ENCODE measurements at regions not wholly inside any gene's neighbourhood (a gene's known extent, or its start where the extent isn't known, plus 50 kb on each side); places are given as distances from the start of the nearest gene placed in this dataset.

- ATAC-seq (ENCODE audit: insufficient read depth, low read depth) (no peak), DNase-seq (no peak)
- H2AFZ ChIP-seq (ENCODE audit: low read depth, low read length), result no peak overlapping the region
- no peak overlapping the region for H3K9ac ChIP-seq (ENCODE audit: low read depth, low read length)
- H3K4me3 ChIP-seq (ENCODE audit: low read depth in 1 of 2, low read length in 2 of 2), result no peak overlapping the region
- no peaks in the 10 kb centered on the region for H3K79me2 ChIP-seq (ENCODE audit: insufficient read depth, low read length)
- H4K20me1 ChIP-seq (ENCODE audit: insufficient read depth, low read length), result no peaks in the 10 kb centered on the region
- no peak overlapping the region for H3K4me2 ChIP-seq (ENCODE audit: insufficient read depth, low read length)
- no peak for TF ChIP-seq CTCF (IDR thresholded peaks at IDR 0.05; ENCODE audit: borderline replicate concordance, extremely low read depth, low read length, poor library complexity, severe bottlenecking)
- TF ChIP-seq EZH2 (IDR thresholded peaks at IDR 0.05; ENCODE audit: borderline replicate concordance, low read depth, low read length, severe bottlenecking), result no peak
- no peaks in the 10 kb centered on the region for H3K27me3 ChIP-seq (ENCODE audit: insufficient read depth, low read length, poor library complexity)
- no peaks in the 10 kb centered on the region for H3K9me3 ChIP-seq (ENCODE audit: insufficient read depth, low read length, severe bottlenecking)
- no peaks in the 10 kb centered on the region for H3K36me3 ChIP-seq (ENCODE audit: insufficient read depth, low read length)
- no peak overlapping the region for H3K27ac ChIP-seq (ENCODE audit: low read length)
- no peaks in the 10 kb centered on the region for H3K4me1 ChIP-seq (ENCODE audit: insufficient read depth, low read length)
Measured at GRCh38 chr5:162221910-162222309, 154.3 kb downstream of the GABRG2 start.

- no peaks in the 10 kb centered on the region for H3K79me2 ChIP-seq (ENCODE audit: insufficient read depth, low read length)
- ATAC-seq (ENCODE audit: insufficient read depth, low read depth) (no peak), DNase-seq (no peak)
- no peak overlapping the region for H3K9ac ChIP-seq (ENCODE audit: low read depth, low read length)
- H3K27me3 ChIP-seq (ENCODE audit: insufficient read depth, low read length, poor library complexity), result no peaks in the 10 kb centered on the region
- H3K4me3 ChIP-seq (ENCODE audit: low read depth in 1 of 2, low read length in 2 of 2), result no peak overlapping the region
- H4K20me1 ChIP-seq (ENCODE audit: insufficient read depth, low read length), result no peaks in the 10 kb centered on the region
- H3K4me2 ChIP-seq (ENCODE audit: insufficient read depth, low read length), result no peak overlapping the region
- H2AFZ ChIP-seq (ENCODE audit: low read depth, low read length), result no peak overlapping the region
- H3K9me3 ChIP-seq (ENCODE audit: insufficient read depth, low read length, severe bottlenecking), result no peaks in the 10 kb centered on the region
- no peaks in the 10 kb centered on the region for H3K36me3 ChIP-seq (ENCODE audit: insufficient read depth, low read length)
- TF ChIP-seq CTCF (IDR thresholded peaks at IDR 0.05; ENCODE audit: borderline replicate concordance, extremely low read depth, low read length, poor library complexity, severe bottlenecking) (no peak), EZH2 (IDR thresholded peaks at IDR 0.05; ENCODE audit: borderline replicate concordance, low read depth, low read length, severe bottlenecking) (no peak)
- no peaks in the 10 kb centered on the region for H3K4me1 ChIP-seq (ENCODE audit: insufficient read depth, low read length)
- H3K27ac ChIP-seq (ENCODE audit: low read length), result no peak overlapping the region
Measured at GRCh38 chr5:162227075-162227474, 159.5 kb downstream of the GABRG2 start.

GRCh38 chr5:162230348-162230747, 162.8 kb downstream of the GABRG2 start:
- Histone ChIP-seq H3K9me3 (ENCODE audit: insufficient read depth, low read length, severe bottlenecking) (peaks cover 2% of the 10 kb centered on the region), H3K9ac (ENCODE audit: low read depth, low read length) (no peak overlapping the region), H3K4me1 (ENCODE audit: insufficient read depth, low read length) (no peaks in the 10 kb centered on the region), H2AFZ (ENCODE audit: low read depth, low read length) (no peak overlapping the region), H3K27ac (ENCODE audit: low read length) (no peak overlapping the region), H3K27me3 (ENCODE audit: insufficient read depth, low read length, poor library complexity) (no peaks in the 10 kb centered on the region), H3K4me3 (ENCODE audit: low read depth in 1 of 2, low read length in 2 of 2) (no peak overlapping the region), H4K20me1 (ENCODE audit: insufficient read depth, low read length) (no peaks in the 10 kb centered on the region), H3K79me2 (ENCODE audit: insufficient read depth, low read length) (no peaks in the 10 kb centered on the region), H3K4me2 (ENCODE audit: insufficient read depth, low read length) (no peak overlapping the region), H3K36me3 (ENCODE audit: insufficient read depth, low read length) (no peaks in the 10 kb centered on the region)
- ATAC-seq (ENCODE audit: insufficient read depth, low read depth), result no peak
- DNase-seq, result no peak
- TF ChIP-seq CTCF (IDR thresholded peaks at IDR 0.05; ENCODE audit: borderline replicate concordance, extremely low read depth, low read length, poor library complexity, severe bottlenecking) (no peak), EZH2 (IDR thresholded peaks at IDR 0.05; ENCODE audit: borderline replicate concordance, low read depth, low read length, severe bottlenecking) (no peak)

GRCh38 chr5:162231522-162231921, 163.9 kb downstream of the GABRG2 start:
- TF ChIP-seq EZH2 (IDR thresholded peaks at IDR 0.05; ENCODE audit: borderline replicate concordance, low read depth, low read length, severe bottlenecking) (no peak), CTCF (IDR thresholded peaks at IDR 0.05; ENCODE audit: borderline replicate concordance, extremely low read depth, low read length, poor library complexity, severe bottlenecking) (no peak)
- DNase-seq (no peak), ATAC-seq (ENCODE audit: insufficient read depth, low read depth) (no peak)
- Histone ChIP-seq H2AFZ (ENCODE audit: low read depth, low read length) (no peak overlapping the region), H3K4me2 (ENCODE audit: insufficient read depth, low read length) (no peak overlapping the region), H3K79me2 (ENCODE audit: insufficient read depth, low read length) (no peaks in the 10 kb centered on the region), H3K4me3 (ENCODE audit: low read depth in 1 of 2, low read length in 2 of 2) (no peak overlapping the region), H3K36me3 (ENCODE audit: insufficient read depth, low read length) (no peaks in the 10 kb centered on the region), H3K4me1 (ENCODE audit: insufficient read depth, low read length) (no peaks in the 10 kb centered on the region), H3K27me3 (ENCODE audit: insufficient read depth, low read length, poor library complexity) (no peaks in the 10 kb centered on the region), H3K9me3 (ENCODE audit: insufficient read depth, low read length, severe bottlenecking) (peaks cover 5% of the 10 kb centered on the region), H3K27ac (ENCODE audit: low read length) (no peak overlapping the region), H3K9ac (ENCODE audit: low read depth, low read length) (no peak overlapping the region), H4K20me1 (ENCODE audit: insufficient read depth, low read length) (no peaks in the 10 kb centered on the region)

All from DND-41 (cell line).